ENCODE measurements at regions not wholly inside any gene's neighbourhood (a gene's known extent, or its start where the extent isn't known, plus 50 kb on each side); places are given as distances from the start of the nearest gene placed in this dataset.

GRCh38 chr21:27103768-27104167, 136.9 kb upstream of the ADAMTS5 start:
- no peak for TF ChIP-seq CTCF (IDR thresholded peaks at IDR 0.05; ENCODE audit: low read depth, low read length, missing control alignments)
- DNase-seq, result no peak
- no peaks in the 10 kb centered on the region for H3K27me3 ChIP-seq (replicated peaks)
- H3K27ac ChIP-seq, result no peak overlapping the region
- H3K4me3 ChIP-seq (ENCODE audit: low read depth, low read length), result no peak overlapping the region
- H3K36me3 ChIP-seq (replicated peaks), result no peaks in the 10 kb centered on the region
- in situ Hi-C loops (cut with HindIII; ENCODE audit: low pct_ligation_motif_present, low sequenced_read_pairs), result no loop called here

GRCh38 chr21:27101523-27101922, 134.6 kb upstream of the ADAMTS5 start:
- no peak for TF ChIP-seq CTCF (IDR thresholded peaks at IDR 0.05; ENCODE audit: low read depth, low read length, missing control alignments)
- no peak for DNase-seq
- in situ Hi-C loops (cut with HindIII; ENCODE audit: low pct_ligation_motif_present, low sequenced_read_pairs), result no loop called here
- no peaks in the 10 kb centered on the region for H3K27me3 ChIP-seq (replicated peaks)
- H3K4me3 ChIP-seq (ENCODE audit: low read depth, low read length), result no peak overlapping the region
- H3K27ac ChIP-seq, result no peak overlapping the region
- no peaks in the 10 kb centered on the region for H3K36me3 ChIP-seq (replicated peaks)

GRCh38 chr21:27094184-27094948, 127.5 kb upstream of the ADAMTS5 start:
- in situ Hi-C loops (cut with HindIII; ENCODE audit: low pct_ligation_motif_present, low sequenced_read_pairs), result no loop called here

GRCh38 chr21:27086630-27087029, 119.7 kb upstream of the ADAMTS5 start:
- H3K27ac ChIP-seq, result no peak overlapping the region
- H3K4me3 ChIP-seq (ENCODE audit: low read depth, low read length), result no peak overlapping the region
- DNase-seq, result no peak
- in situ Hi-C loops (cut with HindIII; ENCODE audit: low pct_ligation_motif_present, low sequenced_read_pairs), result no loop called here
- H3K27me3 ChIP-seq (replicated peaks), result no peaks in the 10 kb centered on the region
- no peaks in the 10 kb centered on the region for H3K36me3 ChIP-seq (replicated peaks)
- TF ChIP-seq CTCF (IDR thresholded peaks at IDR 0.05; ENCODE audit: low read depth, low read length, missing control alignments), result no peak

More at GRCh38 chr21:27094184-27094948, 127.5 kb upstream of the ADAMTS5 start:
- no peak for TF ChIP-seq CTCF (IDR thresholded peaks at IDR 0.05; ENCODE audit: low read depth, low read length, missing control alignments)
- H3K27me3 ChIP-seq (replicated peaks), result no peaks in the 10 kb centered on the region
- H3K36me3 ChIP-seq (replicated peaks), result no peaks in the 10 kb centered on the region
- DNase-seq, result no peak
- no peak overlapping the region for H3K4me3 ChIP-seq (ENCODE audit: low read depth, low read length)
- no peak overlapping the region for H3K27ac ChIP-seq

- Histone ChIP-seq H3K27ac (no peak overlapping the region), H3K36me3 (replicated peaks) (no peaks in the 10 kb centered on the region), H3K4me3 (ENCODE audit: low read depth, low read length) (no peak overlapping the region), H3K27me3 (replicated peaks) (no peaks in the 10 kb centered on the region)
- no peak for DNase-seq
- TF ChIP-seq CTCF (IDR thresholded peaks at IDR 0.05; ENCODE audit: low read depth, low read length, missing control alignments), result no peak
- in situ Hi-C loops (cut with HindIII; ENCODE audit: low pct_ligation_motif_present, low sequenced_read_pairs), result no loop called here
These were observed 119.3 kb upstream of the ADAMTS5 start for GRCh38 chr21:27086186-27086585.

- Histone ChIP-seq H3K27ac (no peak overlapping the region), H3K4me3 (ENCODE audit: low read depth, low read length) (no peak overlapping the region), H3K27me3 (replicated peaks) (no peaks in the 10 kb centered on the region), H3K36me3 (replicated peaks) (no peaks in the 10 kb centered on the region)
- TF ChIP-seq CTCF (IDR thresholded peaks at IDR 0.05; ENCODE audit: low read depth, low read length, missing control alignments), result no peak
- in situ Hi-C loops (cut with HindIII; ENCODE audit: low pct_ligation_motif_present, low sequenced_read_pairs), result no loop called here
- no peak for DNase-seq
These were observed 118.5 kb upstream of the ADAMTS5 start for GRCh38 chr21:27085387-27085786.

All from brain microvascular endothelial cell (primary cell).